OCI-LY1 (cell line): ENCODE measurements at regions not wholly inside any gene's neighbourhood (a gene's known extent, or its start where the extent isn't known, plus 50 kb on each side); places are given as distances from the start of the nearest gene placed in this dataset.
"Not testable (repeated sequence)": the region's sequence is repeated elsewhere in the genome, so short reads cannot be mapped to it uniquely, and the experiment has no call there.

Source experiments
- H2AFZ ChIP-seq: fragments of 200-600 bp; sonication (generic), shearing (Covaris generic); 2 replicates; pipeline ENCODE4 v1.6.0; 2014; ENCODE audit warnings: antibody characterized with exemption, mild to moderate bottlenecking, low read length
- H3F3A ChIP-seq: fragments of 200-600 bp; sonication (generic), shearing (Covaris generic); 2 replicates; pipeline ENCODE4 v1.6.0; 2014; ENCODE audit warnings: mild to moderate bottlenecking, antibody characterized with exemption, low read length, moderate library complexity; ENCODE audit not compliant: insufficient read depth
- H3K27ac ChIP-seq: fragments of 200-600 bp; sonication (generic); 2 replicates; pipeline ENCODE4 v1.5.1; 2014; ENCODE audit warnings: low read length, mixed run types, mild to moderate bottlenecking, low read depth; ENCODE audit not compliant: poor library complexity, severe bottlenecking
- H3K27me3 ChIP-seq: fragments of 200-600 bp; sonication (generic); 2 replicates; pipeline ENCODE4 v1.6.0; 2014; ENCODE audit warnings: antibody characterized with exemption, mild to moderate bottlenecking, low read length, moderate library complexity; ENCODE audit not compliant: insufficient read depth
- H3K36me3 ChIP-seq: fragments of 200-600 bp; sonication (generic); 2 replicates; pipeline ENCODE4 v1.6.1; 2014; ENCODE audit warnings: mild to moderate bottlenecking, antibody characterized with exemption, low read length, moderate library complexity, mixed read lengths; ENCODE audit not compliant: insufficient read depth
- H3K4me1 ChIP-seq: fragments of 200-600 bp; sonication (generic); 2 replicates; pipeline ENCODE4 v1.5.1; 2014; ENCODE audit warnings: mild to moderate bottlenecking, low read length, moderate library complexity; ENCODE audit not compliant: insufficient read depth, severe bottlenecking
- H3K4me2 ChIP-seq: fragments of 200-600 bp; sonication (generic), shearing (Covaris generic); 2 replicates; pipeline ENCODE4 v1.6.1; 2014; ENCODE audit warnings: low read length
- H3K4me3 ChIP-seq: fragments of 200-600 bp; sonication (generic); 2 replicates; pipeline ENCODE4 v1.5.1; 2014; ENCODE audit warnings: low read length, low read depth, mild to moderate bottlenecking, mixed read lengths; ENCODE audit not compliant: poor library complexity, severe bottlenecking
- H3K79me2 ChIP-seq: fragments of 200-600 bp; shearing (Covaris generic); 2 replicates; pipeline ENCODE4 v1.6.1; 2016; ENCODE audit warnings: mixed run types, low read length, mixed read lengths; ENCODE audit not compliant: insufficient read depth
- H3K9ac ChIP-seq: fragments of 200-600 bp; sonication (generic), shearing (Covaris generic); 2 replicates; pipeline ENCODE4 v1.6.1; 2014; ENCODE audit warnings: mild to moderate bottlenecking, low read length, mixed read lengths
- H3K9me2 ChIP-seq: fragments of 200-600 bp; sonication (generic), shearing (Covaris generic); 2 replicates; pipeline ENCODE4 v1.6.1; 2014; ENCODE audit warnings: low read depth, mild to moderate bottlenecking, low read length, mixed read lengths
- H3K9me3 ChIP-seq: fragments of 200-600 bp; shearing (Covaris generic); 2 replicates; pipeline ENCODE4 v1.6.1; 2014; ENCODE audit warnings: low read length, mixed read lengths
- H4K20me1 ChIP-seq: fragments of 200-600 bp; sonication (generic), shearing (Covaris generic); 2 replicates; pipeline ENCODE4 v1.6.0; 2016; ENCODE audit warnings: mild to moderate bottlenecking, low read length; ENCODE audit not compliant: insufficient read depth
- CTCF ChIP-seq: fragments of 200-600 bp; sonication (generic), shearing (Covaris generic); IDR thresholded peaks from 2 replicates; pipeline ENCODE4 v1.5.1; 2017; ENCODE audit warnings: mild to moderate bottlenecking, antibody characterized with exemption, low read length, moderate library complexity, mixed read lengths
- EZH2 ChIP-seq: fragments of 200-600 bp; sonication (generic), shearing (Covaris generic); IDR thresholded peaks from 2 replicates; pipeline ENCODE4 v1.8.0; 2017; ENCODE audit warnings: borderline replicate concordance, mixed run types, mild to moderate bottlenecking, antibody characterized with exemption, low read length, moderate library complexity, mixed read lengths

GRCh38 chr1:59212706-59213105 lies 84.2 kb upstream of the FGGY start:
- no peaks in the 10 kb centered on the region for H3K79me2 ChIP-seq
- no peaks in the 10 kb centered on the region for H4K20me1 ChIP-seq
- no peaks in the 10 kb centered on the region for H3K9me2 ChIP-seq
- no peaks in the 10 kb centered on the region for H3K36me3 ChIP-seq
- no peak for TF ChIP-seq CTCF
- no peak for TF ChIP-seq EZH2
- no peaks in the 10 kb centered on the region for H3F3A ChIP-seq
- no peak overlapping the region for H3K4me3 ChIP-seq
- H3K4me1 ChIP-seq: no peaks in the 10 kb centered on the region
- H3K27ac ChIP-seq: no peak overlapping the region
- H3K4me2 ChIP-seq: no peak overlapping the region
- H3K27me3 ChIP-seq: no peaks in the 10 kb centered on the region
- H3K9ac ChIP-seq: no peak overlapping the region
- no peaks in the 10 kb centered on the region for H3K9me3 ChIP-seq
- no peak overlapping the region for H2AFZ ChIP-seq

GRCh38 chr1:59214248-59215208 lies 82.4 kb upstream of the FGGY start:
- Histone ChIP-seq H3F3A (no peaks in the 10 kb centered on the region), H3K9me3 (no peaks in the 10 kb centered on the region), H2AFZ (no peak overlapping the region), H3K79me2 (no peaks in the 10 kb centered on the region), H3K4me1 (no peaks in the 10 kb centered on the region), H3K9me2 (no peaks in the 10 kb centered on the region), H3K36me3 (no peaks in the 10 kb centered on the region), H3K9ac (no peak overlapping the region), H3K27ac (no peak overlapping the region), H3K4me3 (no peak overlapping the region), H3K27me3 (no peaks in the 10 kb centered on the region), H4K20me1 (no peaks in the 10 kb centered on the region), H3K4me2 (no peak overlapping the region)
- no peak for TF ChIP-seq EZH2
- TF ChIP-seq CTCF: no peak

- Histone ChIP-seq H3K27ac (no peak overlapping the region), H3K4me1 (no peaks in the 10 kb centered on the region), H2AFZ (no peak overlapping the region), H3K4me3 (no peak overlapping the region), H3K36me3 (no peaks in the 10 kb centered on the region), H3K9me3 (no peaks in the 10 kb centered on the region), H3K79me2 (no peaks in the 10 kb centered on the region), H3K9me2 (no peaks in the 10 kb centered on the region), H3K9ac (no peak overlapping the region), H3F3A (no peaks in the 10 kb centered on the region), H3K27me3 (no peaks in the 10 kb centered on the region), H3K4me2 (no peak overlapping the region), H4K20me1 (no peaks in the 10 kb centered on the region)
- TF ChIP-seq EZH2 (no peak), CTCF (no peak)
Observed at GRCh38 chr1:59215766-59216291, 81.1 kb upstream of the FGGY start.

- H2AFZ ChIP-seq, H3K79me2 ChIP-seq, H3K36me3 ChIP-seq, H3K27ac ChIP-seq, H3K4me1 ChIP-seq, H3K4me2 ChIP-seq, H3F3A ChIP-seq, H4K20me1 ChIP-seq, H3K9me3 ChIP-seq, H3K9ac ChIP-seq, H3K9me2 ChIP-seq, H3K27me3 ChIP-seq, H3K4me3 ChIP-seq: not testable (repeated sequence)
Observed at GRCh38 chr1:59217439-59217838, 79.5 kb upstream of the FGGY start.
